NT2/D1 (cell line): ENCODE measurements at regions not wholly inside any gene's neighbourhood (a gene's known extent, or its start where the extent isn't known, plus 50 kb on each side); places are given as distances from the start of the nearest gene placed in this dataset.

ENCODE experiments used
- DNase-seq: peaks from one replicate; pipeline ENCODE4 v3.0.0-alpha.2; 2011; ENCODE audit warnings: low read depth, low spot score
- H3K27me3 ChIP-seq: 2 replicates; pipeline ENCODE4 v1.6.0; 2011; ENCODE audit warnings: mild to moderate bottlenecking; ENCODE audit not compliant: insufficient read length, insufficient read depth
- H3K36me3 ChIP-seq: 2 replicates; pipeline ENCODE4 v1.6.1; 2011; ENCODE audit warnings: mild to moderate bottlenecking, low read length, mixed read lengths; ENCODE audit not compliant: insufficient read depth, insufficient read length
- H3K4me1 ChIP-seq: 2 replicates; pipeline ENCODE4 v1.5.1; 2011; ENCODE audit not compliant: insufficient read depth, insufficient read length
- H3K4me3 ChIP-seq: 2 replicates; pipeline ENCODE4 v1.5.1; 2011; ENCODE audit warnings: low read depth; ENCODE audit not compliant: insufficient read length
- H3K9ac ChIP-seq: 2 replicates; pipeline ENCODE4 v1.6.0; 2011; ENCODE audit warnings: low read depth; ENCODE audit not compliant: insufficient read length
- H3K9me3 ChIP-seq: 2 replicates; pipeline ENCODE4 v1.5.1; 2011; ENCODE audit warnings: mild to moderate bottlenecking, low read length; ENCODE audit not compliant: insufficient read depth
- SUZ12 ChIP-seq: IDR thresholded peaks from 2 replicates; pipeline ENCODE4 v1.6.1; 2011; ENCODE audit not compliant: insufficient read length, insufficient read depth; ENCODE audit errors: extremely low read depth
- YY1 ChIP-seq: IDR thresholded peaks from 2 replicates; pipeline ENCODE4 v1.6.1; 2011; ENCODE audit not compliant: insufficient read length, insufficient read depth
- ZNF274 ChIP-seq: IDR thresholded peaks from 2 replicates; pipeline ENCODE4 v1.6.1; 2011; ENCODE audit warnings: mild to moderate bottlenecking, low read depth, low read length

DNA sequence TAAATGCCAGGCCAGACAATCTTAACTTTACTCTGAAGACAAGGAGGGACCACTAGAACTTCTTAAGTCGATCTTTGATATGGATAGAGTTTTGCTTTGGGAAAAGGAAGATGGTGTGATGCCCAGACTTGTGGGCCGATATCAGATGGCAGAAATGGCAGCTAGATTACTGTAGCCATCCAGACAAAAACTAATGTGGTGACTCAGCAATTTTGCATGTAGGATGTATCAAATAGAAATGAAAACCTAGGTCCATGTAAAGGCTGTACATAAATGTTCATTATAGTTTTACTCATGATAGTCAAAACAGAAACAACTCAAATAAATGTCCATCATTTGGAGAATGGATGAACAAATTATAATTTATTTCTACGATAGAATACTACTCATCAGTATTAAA is 121.5 kb downstream of the APIP start:
- Histone ChIP-seq H3K9me3 (peaks cover 7% of the 10 kb centered on the region; the same call in 1 of the 2 replicates), H3K27me3 (no peaks in the 10 kb centered on the region), H3K36me3 (no peaks in the 10 kb centered on the region), H3K9ac (no peak overlapping the region), H3K4me3 (no peak overlapping the region), H3K4me1 (no peaks in the 10 kb centered on the region)
- TF ChIP-seq ZNF274, result no peak
- no peak for TF ChIP-seq SUZ12
- no peak for TF ChIP-seq YY1
- DNase-seq, result no peak

DNA sequence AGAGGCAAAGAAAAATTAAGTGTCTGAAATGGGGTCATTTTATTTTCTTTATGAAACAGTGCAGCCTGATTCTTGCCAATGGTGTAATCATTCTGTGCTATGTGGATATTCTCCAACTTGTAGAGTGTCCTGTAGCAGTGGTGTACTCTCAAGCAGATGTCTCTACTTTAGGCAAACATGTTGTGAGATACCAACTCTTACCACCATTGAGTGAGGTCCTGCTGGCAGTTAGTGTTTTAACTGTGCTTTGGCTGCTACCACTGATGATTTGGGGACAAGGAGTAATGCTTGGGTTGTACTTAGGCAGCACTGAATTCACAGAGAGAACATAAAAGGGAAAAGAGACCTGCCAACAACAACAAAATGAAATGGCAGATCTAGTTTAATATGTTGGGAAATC is 122.5 kb downstream of the APIP start:
- no peak overlapping the region for H3K9ac ChIP-seq
- H3K9me3 ChIP-seq, result peaks cover 7% of the 10 kb centered on the region; the same call in 1 of the 2 replicates
- H3K36me3 ChIP-seq, result no peaks in the 10 kb centered on the region
- no peak for TF ChIP-seq YY1
- TF ChIP-seq ZNF274, result no peak
- no peak for TF ChIP-seq SUZ12
- H3K27me3 ChIP-seq, result no peaks in the 10 kb centered on the region
- H3K4me1 ChIP-seq, result no peaks in the 10 kb centered on the region
- no peak for DNase-seq
- no peak overlapping the region for H3K4me3 ChIP-seq

DNA sequence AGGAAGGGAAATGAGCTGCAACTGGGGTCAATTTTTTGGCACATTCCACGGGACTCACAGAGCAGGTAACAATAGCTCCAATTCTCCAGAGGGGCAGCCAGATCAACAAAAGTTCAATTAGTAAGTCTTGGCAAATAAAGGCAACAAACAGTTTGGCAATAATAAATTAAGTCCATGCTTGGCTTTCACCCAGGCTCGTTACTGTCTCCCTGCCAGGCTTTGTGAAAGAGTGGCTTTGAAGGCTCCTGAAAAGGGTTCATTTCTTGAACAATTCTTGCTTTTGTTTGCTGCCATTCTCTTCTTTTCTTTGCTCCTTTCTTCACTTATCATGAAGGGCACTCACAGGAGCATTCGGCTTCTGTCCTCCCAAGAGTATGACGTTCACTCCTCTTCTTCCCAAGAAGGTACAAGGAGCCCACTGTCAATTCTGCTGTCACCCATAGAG is 123.3 kb downstream of the APIP start:
- peaks cover 6% of the 10 kb centered on the region; the same call in 1 of the 2 replicates for H3K9me3 ChIP-seq
- no peaks in the 10 kb centered on the region for H3K36me3 ChIP-seq
- no peak for TF ChIP-seq ZNF274
- no peak for TF ChIP-seq YY1
- no peak for TF ChIP-seq SUZ12
- no peak for DNase-seq
- no peaks in the 10 kb centered on the region for H3K4me1 ChIP-seq
- H3K9ac ChIP-seq, result no peak overlapping the region
- H3K27me3 ChIP-seq, result no peaks in the 10 kb centered on the region
- H3K4me3 ChIP-seq, result no peak overlapping the region

DNA sequence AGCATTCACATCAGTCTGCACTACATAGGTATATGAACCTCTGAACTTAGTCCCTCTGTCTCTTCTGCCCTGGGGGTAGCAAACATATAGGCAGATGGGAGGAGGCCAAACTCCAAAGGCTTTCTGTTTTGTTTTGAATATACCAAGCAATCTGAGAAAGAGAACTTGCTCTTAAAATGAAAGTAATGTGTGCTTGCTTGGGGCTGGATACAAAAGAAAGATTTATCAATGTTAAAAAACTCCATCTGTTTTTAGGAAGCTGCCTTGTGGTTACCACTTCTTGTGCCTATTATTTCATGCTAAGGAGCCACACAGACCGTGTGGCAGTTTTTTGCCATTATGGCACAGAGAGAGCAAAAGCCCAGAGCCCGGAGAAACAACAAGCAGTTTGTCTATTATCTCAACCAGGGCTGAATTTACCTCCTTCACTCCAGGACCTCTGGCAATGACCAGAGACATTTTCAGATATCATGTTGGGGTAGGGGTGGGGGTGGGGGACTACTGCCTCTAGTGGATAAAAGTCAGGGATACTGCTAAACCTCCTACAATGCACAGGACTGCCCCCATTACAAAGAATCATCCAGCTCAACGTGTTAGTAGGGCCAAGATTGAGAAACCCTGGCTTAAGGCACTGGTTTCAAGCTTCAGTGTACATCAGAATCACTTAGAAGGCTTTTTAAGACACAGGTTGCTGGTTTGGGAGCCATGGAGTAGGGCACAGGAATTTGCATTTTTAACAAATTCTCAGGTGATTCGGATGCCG is 124.2 kb downstream of the APIP start:
- Histone ChIP-seq H3K27me3 (no peaks in the 10 kb centered on the region), H3K9me3 (no peaks in the 10 kb centered on the region; the same call in 1 of the 2 replicates), H3K36me3 (no peaks in the 10 kb centered on the region), H3K4me3 (no peak overlapping the region), H3K4me1 (no peaks in the 10 kb centered on the region), H3K9ac (no peak overlapping the region)
- DNase-seq, result no peak
- TF ChIP-seq ZNF274 (no peak), YY1 (no peak), SUZ12 (no peak)

DNA sequence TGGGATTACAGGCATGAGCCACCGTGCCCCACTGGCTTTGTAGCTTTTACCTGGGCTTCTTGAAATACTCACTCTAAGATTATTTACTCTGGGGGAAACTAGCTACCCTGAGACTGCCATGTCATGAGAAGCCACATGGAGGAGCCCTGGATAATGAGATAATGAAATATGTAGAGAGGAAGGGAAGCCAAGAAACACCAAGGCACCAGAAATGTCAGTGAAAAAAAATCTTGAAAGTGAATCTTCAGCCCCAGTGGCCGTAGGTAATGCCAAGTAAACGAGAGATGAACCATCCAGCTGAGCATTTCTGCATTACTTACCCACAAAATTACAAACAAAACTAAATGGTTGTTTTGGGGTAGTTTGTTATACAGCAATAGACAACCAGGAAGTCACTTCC is 125.6 kb downstream of the APIP start:
- no peak overlapping the region for H3K4me3 ChIP-seq
- H3K36me3 ChIP-seq, result no peaks in the 10 kb centered on the region
- TF ChIP-seq SUZ12 (no peak), YY1 (no peak), ZNF274 (no peak)
- H3K27me3 ChIP-seq, result no peaks in the 10 kb centered on the region
- H3K9me3 ChIP-seq, result no peaks in the 10 kb centered on the region
- H3K9ac ChIP-seq, result no peak overlapping the region
- H3K4me1 ChIP-seq, result no peaks in the 10 kb centered on the region
- no peak for DNase-seq

DNA sequence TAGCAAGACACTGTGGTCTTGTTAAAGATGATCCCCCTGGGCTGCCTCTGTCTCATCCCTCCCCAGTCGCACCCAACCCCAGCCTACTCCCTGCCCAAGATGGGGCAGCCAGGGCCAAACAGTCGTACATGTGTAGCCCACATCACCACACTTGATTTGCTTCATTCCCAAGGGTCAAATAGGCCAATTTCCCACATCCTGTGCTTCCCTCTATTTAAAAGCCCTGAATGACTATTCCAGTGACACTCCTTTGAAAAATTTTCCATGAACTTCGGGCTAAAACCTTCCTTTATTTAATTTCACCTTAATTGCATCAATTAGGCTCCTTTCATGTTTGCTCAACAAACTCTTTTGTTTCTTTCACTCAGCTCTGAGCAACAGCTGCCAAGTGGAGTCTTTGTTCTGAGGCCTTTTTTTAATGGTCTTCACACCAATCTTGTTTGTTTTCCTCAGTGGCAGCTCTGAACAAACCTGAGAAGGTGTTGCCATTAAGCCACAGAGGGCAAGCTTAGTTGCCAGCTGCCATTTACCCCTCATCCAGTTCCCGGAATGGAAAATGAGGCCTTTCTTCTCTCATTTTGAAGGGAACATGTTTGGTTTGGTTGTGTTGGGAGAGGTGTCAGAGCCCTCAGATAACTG is 126.9 kb downstream of the APIP start:
- H3K27me3 ChIP-seq, result no peaks in the 10 kb centered on the region
- no peak overlapping the region for H3K4me3 ChIP-seq
- H3K9ac ChIP-seq, result no peak overlapping the region
- H3K36me3 ChIP-seq, result no peaks in the 10 kb centered on the region
- TF ChIP-seq SUZ12 (no peak), YY1 (no peak), ZNF274 (no peak)
- no peak for DNase-seq
- no peaks in the 10 kb centered on the region for H3K9me3 ChIP-seq
- no peaks in the 10 kb centered on the region for H3K4me1 ChIP-seq

DNA sequence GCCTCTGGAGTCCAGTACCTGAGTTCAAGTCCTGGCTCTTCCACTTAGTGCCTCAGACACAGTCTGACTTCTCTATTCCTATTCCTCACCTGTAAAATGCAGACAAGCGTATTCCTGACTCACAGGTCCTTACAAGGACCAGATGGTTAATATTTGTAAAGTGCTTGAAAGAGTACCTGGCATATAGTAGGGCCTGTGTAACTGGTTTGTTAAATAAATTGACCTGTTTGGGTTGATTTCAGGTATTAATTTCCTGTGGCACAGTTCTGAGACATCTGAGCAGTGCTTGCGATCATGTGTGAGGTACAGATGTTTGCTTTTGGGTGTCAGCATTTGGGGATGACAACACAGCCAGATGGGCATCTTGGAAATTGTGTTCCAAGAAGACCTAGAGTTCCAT is 127.5 kb downstream of the APIP start:
- no peaks in the 10 kb centered on the region for H3K36me3 ChIP-seq
- H3K9me3 ChIP-seq, result no peaks in the 10 kb centered on the region
- no peaks in the 10 kb centered on the region for H3K4me1 ChIP-seq
- H3K27me3 ChIP-seq, result no peaks in the 10 kb centered on the region
- no peak overlapping the region for H3K9ac ChIP-seq
- TF ChIP-seq YY1 (no peak), ZNF274 (no peak)
- no peak overlapping the region for H3K4me3 ChIP-seq
- DNase-seq, result no peak

DNA sequence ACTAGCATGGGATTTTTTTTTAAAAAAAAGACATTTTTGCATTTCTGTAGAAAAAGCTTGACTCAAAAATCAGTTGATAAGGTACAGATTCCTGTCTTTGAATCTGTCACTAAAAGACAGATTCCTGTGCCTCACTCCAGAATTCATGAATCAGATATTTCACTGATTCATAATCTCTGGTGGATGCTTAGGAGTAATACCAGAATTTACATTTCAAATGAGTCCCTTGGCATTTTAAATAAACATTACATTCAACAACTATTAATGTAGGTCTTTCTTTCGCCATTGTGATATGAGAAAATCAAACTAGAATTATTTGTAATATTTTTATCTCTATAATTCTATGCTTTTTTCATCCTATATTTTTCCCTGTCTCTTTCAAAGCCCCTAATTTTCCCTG is 128.3 kb downstream of the APIP start:
- DNase-seq, result no peak
- Histone ChIP-seq H3K4me1 (no peaks in the 10 kb centered on the region), H3K4me3 (no peak overlapping the region), H3K36me3 (no peaks in the 10 kb centered on the region), H3K27me3 (no peaks in the 10 kb centered on the region), H3K9me3 (no peaks in the 10 kb centered on the region), H3K9ac (no peak overlapping the region)
- TF ChIP-seq SUZ12 (no peak), YY1 (no peak), ZNF274 (no peak)
